Liver (tissue), 8 donors: ENCODE measurements at regions not wholly inside any gene's neighbourhood (a gene's known extent, or its start where the extent isn't known, plus 50 kb on each side); places are given as distances from the start of the nearest gene placed in this dataset.

Experiments used
- DNase-seq: peaks from one replicate; pipeline ENCODE4 v3.0.0-alpha.2; 2017; ENCODE audit warnings: low spot score
- H3K27ac ChIP-seq, 2 donors: one replicate each; pipeline ENCODE4 v1.7.0; 2013; ENCODE audit warnings: inconsistent platforms in 2 of 2, low read length in 2 of 2, control low read depth in 1 of 2, low read depth in 1 of 2, mild to moderate bottlenecking in 1 of 2
- H3K27me3 ChIP-seq, 4 donors: one replicate each; pipeline versions ENCODE4 v1.6.1 to v1.7.0; 2013; ENCODE audit warnings: low read length in 3 of 4, inconsistent platforms in 1 of 4, mild to moderate bottlenecking in 1 of 4, moderate library complexity in 1 of 4; ENCODE audit not compliant: control insufficient read depth in 4 of 4, insufficient read depth in 4 of 4
- H3K36me3 ChIP-seq, 4 donors: one replicate each; pipeline versions ENCODE4 v1.6.1 to v1.7.0; 2013; ENCODE audit warnings: low read length in 3 of 4, mild to moderate bottlenecking in 3 of 4, low read depth in 1 of 4, moderate library complexity in 1 of 4; ENCODE audit not compliant: control insufficient read depth in 4 of 4, insufficient read depth in 3 of 4
- H3K4me1 ChIP-seq, 4 donors: one replicate each; pipeline versions ENCODE4 v1.6.1 to v1.7.0; 2013; ENCODE audit warnings: low read length in 3 of 4, mild to moderate bottlenecking in 3 of 4, moderate library complexity in 1 of 4; ENCODE audit not compliant: control insufficient read depth in 4 of 4, insufficient read depth in 4 of 4
- H3K4me3 ChIP-seq, 3 donors: one replicate each; pipeline versions ENCODE4 v1.6.1 to v1.7.0; 2013; ENCODE audit warnings: low read length in 3 of 3, control low read depth in 1 of 3, low read depth in 1 of 3, mild to moderate bottlenecking in 1 of 3
- H3K9ac ChIP-seq, 2 donors: one replicate each; pipeline ENCODE4 v1.7.0; 2013; ENCODE audit warnings: low read length in 2 of 2, mild to moderate bottlenecking in 2 of 2, moderate library complexity in 2 of 2, control low read depth in 1 of 2, low read depth in 1 of 2
- H3K9me3 ChIP-seq, 4 donors: one replicate each; pipeline versions ENCODE4 v1.6.1 to v1.7.0; 2013; ENCODE audit warnings: low read length in 3 of 4; ENCODE audit not compliant: control insufficient read depth in 4 of 4
- ATF3 ChIP-seq: IDR thresholded peaks from 2 replicates; pipeline ENCODE4 v1.6.1; 2016; ENCODE audit warnings: antibody characterized with exemption
- CTCF ChIP-seq: fragments of 150-350 bp; IDR thresholded peaks from 2 replicates; pipeline ENCODE4 v1.5.1; 2017; ENCODE audit warnings: improper control_type of control experiment, low read depth, low read length; ENCODE audit not compliant: missing input control
- EGR1 ChIP-seq, 2 donors: IDR thresholded peaks; 2 replicates each; pipeline ENCODE4 v1.6.1; 2016 to 2018; ENCODE audit warnings: antibody characterized with exemption in 2 of 2, low read depth in 2 of 2
- FOXA1 ChIP-seq: IDR thresholded peaks from 2 replicates; pipeline ENCODE4 v1.6.1; 2016; ENCODE audit warnings: antibody characterized with exemption
- FOXA2 ChIP-seq: IDR thresholded peaks from 2 replicates; pipeline ENCODE4 v1.6.1; 2016; ENCODE audit warnings: antibody characterized with exemption
- GABPA ChIP-seq, 2 donors: IDR thresholded peaks in 1 of 2; conservative IDR thresholded peaks in 1 of 2; 2 replicates each; pipeline ENCODE4 v1.6.1; 2016; ENCODE audit warnings: antibody characterized with exemption in 2 of 2, mild to moderate bottlenecking in 1 of 2, moderate library complexity in 1 of 2
- HNF4A ChIP-seq, 2 donors: conservative IDR thresholded peaks; 2 replicates each; pipeline ENCODE4 v1.6.1; 2016; ENCODE audit warnings: antibody characterized with exemption in 2 of 2, mild to moderate bottlenecking in 2 of 2
- HNF4G ChIP-seq: IDR thresholded peaks from 2 replicates; pipeline ENCODE4 v1.6.1; 2016; ENCODE audit warnings: antibody characterized with exemption
- JUND ChIP-seq, 2 donors: IDR thresholded peaks; 2 replicates each; pipeline ENCODE4 v1.6.1; 2016; ENCODE audit warnings: antibody characterized with exemption in 2 of 2
- NR2F2 ChIP-seq: IDR thresholded peaks from 2 replicates; pipeline ENCODE4 v1.6.1; 2016; ENCODE audit warnings: antibody characterized with exemption
- RAD21 ChIP-seq, 2 donors: IDR thresholded peaks; 2 replicates each; pipeline ENCODE4 v1.6.1; 2016; ENCODE audit warnings: antibody characterized with exemption in 2 of 2, mild to moderate bottlenecking in 2 of 2
- RXRA ChIP-seq, 2 donors: IDR thresholded peaks; 2 replicates each; pipeline ENCODE4 v1.6.1; 2017 to 2018; ENCODE audit warnings: antibody characterized with exemption in 2 of 2, mild to moderate bottlenecking in 1 of 2
- SP1 ChIP-seq: IDR thresholded peaks from 2 replicates; pipeline ENCODE4 v1.6.1; 2018; ENCODE audit warnings: antibody characterized with exemption, mild to moderate bottlenecking
- TAF1 ChIP-seq: conservative IDR thresholded peaks from 2 replicates; pipeline ENCODE4 v1.6.1; 2016; ENCODE audit warnings: antibody characterized with exemption, mild to moderate bottlenecking
- YY1 ChIP-seq: IDR thresholded peaks from 2 replicates; pipeline ENCODE4 v1.6.1; 2016; ENCODE audit warnings: antibody characterized with exemption, mild to moderate bottlenecking
- WGBS: extraction: QIAGEN DNeasy Blood & Tissue Kit; methylation state at CpG from one replicate; pipeline ENCODE4 v1.1.7; 2013; 5-methylcytosine and 5-hydroxymethylcytosine counted together
- TF ChIP-seq, protein P1 (sequence below): IDR thresholded peaks from 2 replicates; pipeline ENCODE4 v1.6.1; 2016; ENCODE audit warnings: antibody characterized with exemption, mild to moderate bottlenecking
- TF ChIP-seq, protein P2 (sequence below): IDR thresholded peaks from 2 replicates; pipeline ENCODE4 v1.6.1; 2016; ENCODE audit warnings: antibody characterized with exemption
- donor health status: healthy.
- donor health status: healthy.
- donor health status: healthy.
- donor health status: healthy.
- donor health status: healthy.

GRCh38 chr2:157989227-157989626 lies 112.4 kb upstream of the UPP2 start:
- peak; percentile 52 for TF ChIP-seq RAD21 (IDR thresholded peaks at IDR 0.05)
- no peak for TF ChIP-seq HNF4A (conservative IDR thresholded peaks at IDR 0.05)
- no peak overlapping the region for H3K27ac ChIP-seq
- no peaks in the 10 kb centered on the region for H3K9me3 ChIP-seq
- H3K36me3 ChIP-seq: no peaks in the 10 kb centered on the region
- no peaks in the 10 kb centered on the region for H3K27me3 ChIP-seq
- 88% methylated on average over 5 of the region's 5 CpGs for whole genome bisulfite sequencing
- H3K9ac ChIP-seq: no peak overlapping the region
- no peak overlapping the region for H3K4me3 ChIP-seq
- DNase-seq: no peak
- no peaks in the 10 kb centered on the region for H3K4me1 ChIP-seq

DNA sequence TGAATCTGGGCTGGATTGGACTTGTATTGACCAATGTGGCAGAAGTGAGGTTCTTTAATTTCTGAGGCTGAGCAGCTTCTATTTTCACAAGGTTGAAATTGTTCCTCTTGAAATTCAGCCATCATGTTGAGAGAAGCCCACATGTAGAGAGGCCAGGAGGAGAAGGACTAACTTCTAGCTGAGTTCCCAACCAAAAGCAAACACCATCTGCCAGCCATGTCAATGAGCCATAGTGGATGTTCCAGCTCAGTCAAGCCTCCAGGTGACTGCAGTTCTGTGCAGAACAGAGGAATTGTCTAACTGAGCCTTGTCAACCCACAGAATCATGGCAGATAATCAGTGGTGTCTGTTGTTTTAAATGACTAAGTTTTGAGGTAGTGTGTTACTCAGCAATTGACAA lies 110.6 kb upstream of the ACVR1 start:
- Histone ChIP-seq H3K27me3 (no peaks in the 10 kb centered on the region), H3K9me3 (no peaks in the 10 kb centered on the region), H3K9ac (no peak overlapping the region), H3K4me3 (no peak overlapping the region), H3K4me1 (no peaks in the 10 kb centered on the region), H3K27ac (no peak overlapping the region), H3K36me3 (no peaks in the 10 kb centered on the region)
- no peak for DNase-seq
- no peak for TF ChIP-seq CTCF
- no peak for TF ChIP-seq TAF1
- no peak for TF ChIP-seq RXRA (IDR thresholded peaks at IDR 0.05)
- TF ChIP-seq SP1: no peak
- TF ChIP-seq FOXA2: no peak
- no peak for TF ChIP-seq EGR1 (IDR thresholded peaks at IDR 0.05; ENCODE audit: low read depth in 2 of 2)
- no peak for TF ChIP-seq GABPA (IDR thresholded peaks at IDR 0.05 in 1 of 2, conservative IDR thresholded peaks at IDR 0.05 in 1 of 2)
- TF ChIP-seq RAD21 (IDR thresholded peaks at IDR 0.05): no peak
- TF ChIP-seq, protein P1, sequence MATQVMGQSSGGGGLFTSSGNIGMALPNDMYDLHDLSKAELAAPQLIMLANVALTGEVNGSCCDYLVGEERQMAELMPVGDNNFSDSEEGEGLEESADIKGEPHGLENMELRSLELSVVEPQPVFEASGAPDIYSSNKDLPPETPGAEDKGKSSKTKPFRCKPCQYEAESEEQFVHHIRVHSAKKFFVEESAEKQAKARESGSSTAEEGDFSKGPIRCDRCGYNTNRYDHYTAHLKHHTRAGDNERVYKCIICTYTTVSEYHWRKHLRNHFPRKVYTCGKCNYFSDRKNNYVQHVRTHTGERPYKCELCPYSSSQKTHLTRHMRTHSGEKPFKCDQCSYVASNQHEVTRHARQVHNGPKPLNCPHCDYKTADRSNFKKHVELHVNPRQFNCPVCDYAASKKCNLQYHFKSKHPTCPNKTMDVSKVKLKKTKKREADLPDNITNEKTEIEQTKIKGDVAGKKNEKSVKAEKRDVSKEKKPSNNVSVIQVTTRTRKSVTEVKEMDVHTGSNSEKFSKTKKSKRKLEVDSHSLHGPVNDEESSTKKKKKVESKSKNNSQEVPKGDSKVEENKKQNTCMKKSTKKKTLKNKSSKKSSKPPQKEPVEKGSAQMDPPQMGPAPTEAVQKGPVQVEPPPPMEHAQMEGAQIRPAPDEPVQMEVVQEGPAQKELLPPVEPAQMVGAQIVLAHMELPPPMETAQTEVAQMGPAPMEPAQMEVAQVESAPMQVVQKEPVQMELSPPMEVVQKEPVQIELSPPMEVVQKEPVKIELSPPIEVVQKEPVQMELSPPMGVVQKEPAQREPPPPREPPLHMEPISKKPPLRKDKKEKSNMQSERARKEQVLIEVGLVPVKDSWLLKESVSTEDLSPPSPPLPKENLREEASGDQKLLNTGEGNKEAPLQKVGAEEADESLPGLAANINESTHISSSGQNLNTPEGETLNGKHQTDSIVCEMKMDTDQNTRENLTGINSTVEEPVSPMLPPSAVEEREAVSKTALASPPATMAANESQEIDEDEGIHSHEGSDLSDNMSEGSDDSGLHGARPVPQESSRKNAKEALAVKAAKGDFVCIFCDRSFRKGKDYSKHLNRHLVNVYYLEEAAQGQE: no peak
- no peak for TF ChIP-seq YY1
- no peak for TF ChIP-seq HNF4G
- TF ChIP-seq ATF3: no peak
- TF ChIP-seq, protein P2, sequence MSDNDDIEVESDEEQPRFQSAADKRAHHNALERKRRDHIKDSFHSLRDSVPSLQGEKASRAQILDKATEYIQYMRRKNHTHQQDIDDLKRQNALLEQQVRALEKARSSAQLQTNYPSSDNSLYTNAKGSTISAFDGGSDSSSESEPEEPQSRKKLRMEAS: no peak
- TF ChIP-seq JUND (IDR thresholded peaks at IDR 0.05): no peak
- TF ChIP-seq NR2F2: no peak
- no peak for TF ChIP-seq FOXA1
- no peak for TF ChIP-seq HNF4A (conservative IDR thresholded peaks at IDR 0.05)
